Sigmoid colon (tissue), 6 donors: ENCODE measurements at regions not wholly inside any gene's neighbourhood (a gene's known extent, or its start where the extent isn't known, plus 50 kb on each side); places are given as distances from the start of the nearest gene placed in this dataset.

ENCODE experiments used
- DNase-seq: peaks from one replicate; pipeline ENCODE4 v3.0.0-alpha.2; 2019
- H3K27ac ChIP-seq, 4 donors: fragments of 200-600 bp; sonication (generic); one replicate each; pipeline ENCODE4 v1.5.1; 2016 to 2019; ENCODE audit warnings: mild to moderate bottlenecking in 1 of 4
- H3K27me3 ChIP-seq, 3 donors: fragments of 200-600 bp; sonication (generic); one replicate each; pipeline ENCODE4 v1.5.1; 2019; ENCODE audit warnings: mild to moderate bottlenecking in 1 of 3
- H3K36me3 ChIP-seq, 4 donors: fragments of 200-600 bp; sonication (generic); one replicate each; pipeline ENCODE4 v1.5.1; 2016 to 2019
- H3K4me1 ChIP-seq, 4 donors: fragments of 200-600 bp; sonication (generic); one replicate each; pipeline ENCODE4 v1.5.1; 2017 to 2019
- H3K4me3 ChIP-seq, 4 donors: fragments of 200-600 bp; sonication (generic); one replicate each; pipeline ENCODE4 v1.5.1; 2017 to 2019; ENCODE audit warnings: mild to moderate bottlenecking in 2 of 4, moderate library complexity in 1 of 4
- H3K9me3 ChIP-seq, 4 donors: fragments of 200-600 bp in 3 of 4; sonication (generic) in 3 of 4; one replicate each; pipeline versions ENCODE4 v1.5.1 to v1.6.1; 2013 to 2019
- EP300 ChIP-seq, 4 donors: sonication (generic); formaldehyde crosslinking; IDR thresholded peaks; one replicate each; pipeline ENCODE4 v1.6.1; 2017; ENCODE audit warnings: antibody characterized with exemption in 4 of 4
- POLR2A ChIP-seq, 2 donors: fragments of 450-650 bp; IDR thresholded peaks; one replicate each; pipeline ENCODE4 v1.6.1; 2016; ENCODE audit warnings: antibody characterized with exemption in 2 of 2, mild to moderate bottlenecking in 2 of 2, moderate library complexity in 2 of 2
- POLR2AphosphoS5 ChIP-seq, 4 donors: sonication (generic); formaldehyde crosslinking; IDR thresholded peaks; one replicate each; pipeline ENCODE4 v1.6.1; 2017; ENCODE audit warnings: antibody characterized with exemption in 4 of 4
- WGBS, 2 donors: extraction: QIAGEN DNeasy Blood & Tissue Kit; methylation state at CpG; one replicate each; pipeline ENCODE4 v1.1.7; 2013; 5-methylcytosine and 5-hydroxymethylcytosine counted together
- intact Hi-C: fragments of 100-400 bp; cut with DNase I; formaldehyde crosslinking; loops from one replicate; pipeline ENCODE4 v1.15.1; 2023
- TF ChIP-seq, protein P1 (sequence below), 4 experiments: fragments of 450-650 bp in 3 of 4; fragments of 200-600 bp in 1 of 4; IDR thresholded peaks; one replicate each; pipeline ENCODE4 v1.5.1; 2016 to 2019; ENCODE audit warnings: antibody characterized with exemption in 4 of 4, mild to moderate bottlenecking in 3 of 4, moderate library complexity in 2 of 4
- donor health status: healthy with polysubstance abuse.
- donor health status: healthy.

- Histone ChIP-seq H3K9me3 (no peaks in the 10 kb centered on the region), H3K4me1 (peaks cover 0 to 10% (median 5%) of the 10 kb centered on the region in 4 donors), H3K4me3 (no peak overlapping the region), H3K36me3 (no peaks in the 10 kb centered on the region), H3K27ac (peak overlapping the region in 2 of 4 donors; percentile 37 to 39), H3K27me3 (no peaks in the 10 kb centered on the region)
- intact Hi-C loops: no loop called here
- no peak for DNase-seq
- TF ChIP-seq EP300 (IDR thresholded peaks at IDR 0.05): no peak
- no peak for TF ChIP-seq POLR2A (IDR thresholded peaks at IDR 0.05)
- TF ChIP-seq, protein P1, sequence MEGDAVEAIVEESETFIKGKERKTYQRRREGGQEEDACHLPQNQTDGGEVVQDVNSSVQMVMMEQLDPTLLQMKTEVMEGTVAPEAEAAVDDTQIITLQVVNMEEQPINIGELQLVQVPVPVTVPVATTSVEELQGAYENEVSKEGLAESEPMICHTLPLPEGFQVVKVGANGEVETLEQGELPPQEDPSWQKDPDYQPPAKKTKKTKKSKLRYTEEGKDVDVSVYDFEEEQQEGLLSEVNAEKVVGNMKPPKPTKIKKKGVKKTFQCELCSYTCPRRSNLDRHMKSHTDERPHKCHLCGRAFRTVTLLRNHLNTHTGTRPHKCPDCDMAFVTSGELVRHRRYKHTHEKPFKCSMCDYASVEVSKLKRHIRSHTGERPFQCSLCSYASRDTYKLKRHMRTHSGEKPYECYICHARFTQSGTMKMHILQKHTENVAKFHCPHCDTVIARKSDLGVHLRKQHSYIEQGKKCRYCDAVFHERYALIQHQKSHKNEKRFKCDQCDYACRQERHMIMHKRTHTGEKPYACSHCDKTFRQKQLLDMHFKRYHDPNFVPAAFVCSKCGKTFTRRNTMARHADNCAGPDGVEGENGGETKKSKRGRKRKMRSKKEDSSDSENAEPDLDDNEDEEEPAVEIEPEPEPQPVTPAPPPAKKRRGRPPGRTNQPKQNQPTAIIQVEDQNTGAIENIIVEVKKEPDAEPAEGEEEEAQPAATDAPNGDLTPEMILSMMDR (IDR thresholded peaks at IDR 0.05): no peak
- no peak for TF ChIP-seq POLR2AphosphoS5 (IDR thresholded peaks at IDR 0.05)
- WGBS, 2 donors: 88% methylated on average over 7 of the region's 7 CpGs
These were observed 83.3 kb upstream of the DYNC1I1 start for GRCh38 chr7:95688931-95689495.

DNA sequence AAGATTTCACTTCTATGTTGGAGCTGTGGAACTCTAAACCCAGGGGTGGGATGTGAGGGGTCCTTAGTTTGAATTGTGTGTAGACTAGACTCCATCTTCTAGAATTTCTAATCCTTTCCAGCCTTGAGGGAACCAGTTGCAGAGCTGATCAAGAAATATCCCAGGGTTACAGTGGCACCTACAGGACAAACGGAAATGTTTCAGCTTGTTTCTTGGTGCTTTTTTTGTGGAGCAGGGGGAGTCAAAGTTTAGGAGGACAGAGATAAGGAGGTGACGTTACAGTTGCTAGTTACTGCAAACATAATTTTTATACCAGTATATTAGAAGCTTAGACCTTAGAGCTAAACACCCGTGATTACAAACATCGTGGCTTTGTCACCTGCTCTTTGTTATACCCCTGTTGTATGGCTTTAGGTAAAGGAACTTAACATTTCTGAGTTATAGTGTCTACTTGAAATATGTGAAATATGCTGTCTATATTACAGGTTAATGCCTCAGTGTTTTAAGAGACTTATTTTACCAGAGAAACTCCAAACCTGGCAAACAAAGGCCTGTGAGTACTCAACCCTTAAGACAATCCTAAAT, 84.5 kb upstream of the DYNC1I1 start:
- Histone ChIP-seq H3K4me1 (peaks cover 0 to 15% (median 6%) of the 10 kb centered on the region in 4 donors), H3K9me3 (no peaks in the 10 kb centered on the region), H3K27ac (no peak overlapping the region), H3K27me3 (no peaks in the 10 kb centered on the region), H3K4me3 (no peak overlapping the region), H3K36me3 (no peaks in the 10 kb centered on the region)
- WGBS, 2 donors: 6 to 43% methylated on average over 4 of the region's 4 CpGs
- intact Hi-C loops: no loop called here
- TF ChIP-seq POLR2AphosphoS5 (IDR thresholded peaks at IDR 0.05) (no peak), EP300 (IDR thresholded peaks at IDR 0.05) (no peak), POLR2A (IDR thresholded peaks at IDR 0.05) (no peak)
- TF ChIP-seq, protein P1 (IDR thresholded peaks at IDR 0.05): peak; percentile 16 to 41 (median 23)
- DNase-seq: no peak

DNA sequence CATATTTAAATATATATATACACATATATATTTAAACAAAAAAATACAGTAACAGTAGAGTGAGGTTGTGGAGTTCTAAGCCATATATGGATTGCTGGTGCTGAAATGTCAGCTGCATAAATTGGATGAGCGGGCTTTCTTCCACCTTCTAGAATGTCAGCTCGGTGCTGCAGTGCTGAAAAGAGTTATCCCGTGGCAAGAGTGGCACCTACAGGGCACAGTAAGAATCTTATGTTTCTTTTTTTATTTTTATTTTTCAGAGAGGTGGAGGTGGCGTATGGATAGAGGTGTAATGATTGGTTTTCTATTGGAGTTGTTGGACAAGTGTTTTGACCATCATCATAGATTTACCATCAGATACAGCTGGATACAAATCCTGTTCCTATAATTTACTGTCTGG, 86.2 kb upstream of the DYNC1I1 start:
- WGBS, 2 donors: 6 to 19% methylated on average over 4 of the region's 4 CpGs
- DNase-seq: peak; percentile 80
- H3K27me3 ChIP-seq: no peaks in the 10 kb centered on the region
- peaks cover 0 to 15% (median 7%) of the 10 kb centered on the region in 4 donors for H3K4me1 ChIP-seq
- H3K4me3 ChIP-seq: no peak overlapping the region
- intact Hi-C loops: loop anchor here (1.0 kb wide), 1 partner anchor 159 kb away; no protein-coding TSS in a partner anchor
- no peak overlapping the region for H3K27ac ChIP-seq
- TF ChIP-seq EP300 (IDR thresholded peaks at IDR 0.05): no peak
- TF ChIP-seq, protein P1 (IDR thresholded peaks at IDR 0.05): peak; percentile 46 to 73 (median 68)
- no peaks in the 10 kb centered on the region for H3K36me3 ChIP-seq
- H3K9me3 ChIP-seq: no peaks in the 10 kb centered on the region

- H3K27me3 ChIP-seq: no peaks in the 10 kb centered on the region
- no peak overlapping the region for H3K4me3 ChIP-seq
- no peak for DNase-seq
- no peaks in the 10 kb centered on the region for H3K36me3 ChIP-seq
- H3K27ac ChIP-seq: peak overlapping the region in 1 of 4 donors; percentile 42
- peaks cover 0 to 15% (median 6%) of the 10 kb centered on the region in 4 donors for H3K4me1 ChIP-seq
- TF ChIP-seq, protein P1 (IDR thresholded peaks at IDR 0.05): no peak
- TF ChIP-seq EP300 (IDR thresholded peaks at IDR 0.05) (no peak), POLR2AphosphoS5 (IDR thresholded peaks at IDR 0.05) (no peak), POLR2A (IDR thresholded peaks at IDR 0.05) (no peak)
- intact Hi-C loops: loop anchor here (2.0 kb wide), 2 partner anchors 88 to 140 kb away; partner anchors contain the start of gene PDK4
- H3K9me3 ChIP-seq: no peaks in the 10 kb centered on the region
- WGBS, 2 donors: 89 to 91% methylated on average over 2 of the region's 2 CpGs
These were observed 87.8 kb upstream of the DYNC1I1 start for GRCh38 chr7:95684505-95684904.
